Ectodermal cell (in vitro differentiated cells): ENCODE measurements at regions not wholly inside any gene's neighbourhood (a gene's known extent, or its start where the extent isn't known, plus 50 kb on each side); places are given as distances from the start of the nearest gene placed in this dataset.

Experiments
- H3K27ac ChIP-seq: 2 replicates; pipeline ENCODE4 v1.7.0; 2013; ENCODE audit warnings: mild to moderate bottlenecking, low read depth, low read length; ENCODE audit not compliant: insufficient read depth, poor library complexity, severe bottlenecking
- H3K27me3 ChIP-seq: 2 replicates; pipeline ENCODE4 v1.7.0; 2013; ENCODE audit warnings: mild to moderate bottlenecking, low read length; ENCODE audit not compliant: insufficient read depth, control insufficient read depth, poor library complexity, severe bottlenecking
- H3K36me3 ChIP-seq: one replicate; pipeline ENCODE4 v1.7.0; 2013; ENCODE audit warnings: low read length; ENCODE audit not compliant: control insufficient read depth, insufficient read depth
- H3K4me1 ChIP-seq: one replicate; pipeline ENCODE4 v1.7.0; 2013; ENCODE audit warnings: low read length; ENCODE audit not compliant: control insufficient read depth, insufficient read depth
- H3K4me3 ChIP-seq: 2 replicates; pipeline ENCODE4 v1.7.0; 2013; ENCODE audit warnings: low read depth, low read length, control low read depth; ENCODE audit not compliant: insufficient read depth
- H3K9me3 ChIP-seq: 2 replicates; pipeline ENCODE4 v1.7.0; 2013; ENCODE audit warnings: mild to moderate bottlenecking, low read length, moderate library complexity; ENCODE audit not compliant: control insufficient read depth
- WGBS, 2 experiments: methylation state at CpG; one replicate each; pipeline ENCODE4 v1.1.7; 2013; ENCODE audit warnings: missing lambda C conversion rate in 2 of 2; 5-methylcytosine and 5-hydroxymethylcytosine counted together

- Histone ChIP-seq H3K27me3 (no peaks in the 10 kb centered on the region), H3K36me3 (no peaks in the 10 kb centered on the region), H3K4me1 (peaks cover 5% of the 10 kb centered on the region), H3K27ac (no peak overlapping the region), H3K9me3 (no peaks in the 10 kb centered on the region), H3K4me3 (no peak overlapping the region)
Observed at GRCh38 chr14:71636076-71636475, 296.2 kb upstream of the RGS6 start.

- WGBS, 2 experiments, result 97 to 98% methylated on average over 11 to 13 of the region's 14 CpGs
Observed at GRCh38 chr14:71636820-71637471, 295.3 kb upstream of the RGS6 start.

GRCh38 chr14:71638523-71639196 lies 293.6 kb upstream of the RGS6 start:
- H3K36me3 ChIP-seq, result no peaks in the 10 kb centered on the region
- H3K27ac ChIP-seq, result no peak overlapping the region
- H3K4me3 ChIP-seq, result no peak overlapping the region
- peaks cover 3% of the 10 kb centered on the region for H3K9me3 ChIP-seq
- H3K27me3 ChIP-seq, result no peaks in the 10 kb centered on the region
- no peaks in the 10 kb centered on the region for H3K4me1 ChIP-seq
- 92 to 95% methylated on average over 3 of the region's 3 CpGs for WGBS, 2 experiments

More at GRCh38 chr14:71636820-71637471, 295.3 kb upstream of the RGS6 start:
- no peaks in the 10 kb centered on the region for H3K36me3 ChIP-seq
- peaks cover 5% of the 10 kb centered on the region for H3K4me1 ChIP-seq
- H3K27me3 ChIP-seq, result no peaks in the 10 kb centered on the region
- no peak overlapping the region for H3K27ac ChIP-seq
- H3K9me3 ChIP-seq, result no peaks in the 10 kb centered on the region
- no peak overlapping the region for H3K4me3 ChIP-seq

- Histone ChIP-seq H3K4me1 (no peaks in the 10 kb centered on the region), H3K27me3 (no peaks in the 10 kb centered on the region)
- WGBS, 2 experiments, result 100% methylated on average over 1 of the region's 1 CpG
Observed at GRCh38 chr14:71642715-71643114, 289.5 kb upstream of the RGS6 start.

GRCh38 chr14:71645656-71646055 lies 286.6 kb upstream of the RGS6 start:
- H3K4me3 ChIP-seq, result no peak overlapping the region

More at GRCh38 chr14:71642715-71643114, 289.5 kb upstream of the RGS6 start:
- Histone ChIP-seq H3K9me3 (peaks cover 3% of the 10 kb centered on the region), H3K36me3 (no peaks in the 10 kb centered on the region), H3K4me3 (no peak overlapping the region), H3K27ac (no peak overlapping the region)

GRCh38 chr14:71646518-71646917 lies 285.7 kb upstream of the RGS6 start:
- Histone ChIP-seq H3K9me3 (peaks cover 3% of the 10 kb centered on the region), H3K27ac (no peak overlapping the region), H3K36me3 (peaks cover under 1% of the 10 kb centered on the region), H3K27me3 (no peaks in the 10 kb centered on the region), H3K4me1 (no peaks in the 10 kb centered on the region), H3K4me3 (no peak overlapping the region)
- WGBS, 2 experiments, result no CpG with 5 or more reads among the region's 1 CpG

More at GRCh38 chr14:71645656-71646055, 286.6 kb upstream of the RGS6 start:
- no peak overlapping the region for H3K27ac ChIP-seq
- H3K4me1 ChIP-seq, result no peaks in the 10 kb centered on the region
- H3K9me3 ChIP-seq, result peaks cover 3% of the 10 kb centered on the region
- WGBS, 2 experiments, result 92 to 96% methylated on average over 4 of the region's 4 CpGs
- H3K36me3 ChIP-seq, result no peaks in the 10 kb centered on the region
- H3K27me3 ChIP-seq, result no peaks in the 10 kb centered on the region

GRCh38 chr14:71647086-71647784 lies 285.0 kb upstream of the RGS6 start:
- Histone ChIP-seq H3K4me3 (no peak overlapping the region), H3K4me1 (no peaks in the 10 kb centered on the region), H3K27me3 (no peaks in the 10 kb centered on the region), H3K9me3 (peaks cover 3% of the 10 kb centered on the region), H3K36me3 (peaks cover 5% of the 10 kb centered on the region), H3K27ac (no peak overlapping the region)
- WGBS, 2 experiments, result 59 to 61% methylated on average over 4 of the region's 4 CpGs

GRCh38 chr14:71648725-71649124 lies 283.5 kb upstream of the RGS6 start:
- no peak overlapping the region for H3K4me3 ChIP-seq
- H3K27ac ChIP-seq, result no peak overlapping the region
- H3K4me1 ChIP-seq, result no peaks in the 10 kb centered on the region
- no peaks in the 10 kb centered on the region for H3K9me3 ChIP-seq
- H3K27me3 ChIP-seq, result no peaks in the 10 kb centered on the region
- H3K36me3 ChIP-seq, result peaks cover 5% of the 10 kb centered on the region
- 88 to 93% methylated on average over 1 to 2 of the region's 2 CpGs for WGBS, 2 experiments

GRCh38 chr14:71650187-71650755 lies 282.0 kb upstream of the RGS6 start:
- no peak overlapping the region for H3K27ac ChIP-seq
- no peaks in the 10 kb centered on the region for H3K27me3 ChIP-seq
- WGBS, 2 experiments, result 96% methylated on average over 7 of the region's 7 CpGs
- H3K4me3 ChIP-seq, result no peak overlapping the region
- no peaks in the 10 kb centered on the region for H3K4me1 ChIP-seq
- no peaks in the 10 kb centered on the region for H3K9me3 ChIP-seq
- H3K36me3 ChIP-seq, result peaks cover 5% of the 10 kb centered on the region

GRCh38 chr14:71651228-71651627 lies 281.0 kb upstream of the RGS6 start:
- Histone ChIP-seq H3K27ac (no peak overlapping the region), H3K9me3 (no peaks in the 10 kb centered on the region), H3K4me1 (no peaks in the 10 kb centered on the region), H3K4me3 (no peak overlapping the region), H3K27me3 (no peaks in the 10 kb centered on the region), H3K36me3 (peaks cover 5% of the 10 kb centered on the region)
- whole genome bisulfite sequencing, 2 experiments, result 94 to 100% methylated on average over 1 of the region's 1 CpG
